HepG2 (cell line): ENCODE measurements at regions not wholly inside any gene's neighbourhood (a gene's known extent, or its start where the extent isn't known, plus 50 kb on each side); places are given as distances from the start of the nearest gene placed in this dataset.

Experiments
- ATAC-seq: fragments of 200-7000 bp; cut with Tn5 transposase; 3 replicates; pipeline ENCODE4 v1.9.1; 2020; ENCODE audit warnings: mild to moderate bottlenecking, moderate library complexity
- BruUV-seq: library from RNA; stranded (reverse); fragments of 400-500 nt; replicated peaks from 2 replicates; lab custom pipeline; 2021; lab: Mats Ljungman, UMichigan
- CTCF ChIA-PET: fragments of 300-600 bp; formaldehyde crosslinking; extraction: SDS; loops from one replicate; lab custom pipeline; 2021; ENCODE audit warnings: low total read pairs, inconsistent platforms, low intra/inter-chr PET ratio; lab: Yijun Ruan, JAX
- POLR2A ChIA-PET: fragments of 350-600 bp; sonication (Branson Sonifier 250); formaldehyde crosslinking; loops from one replicate; lab custom pipeline; 2020; ENCODE audit warnings: antibody characterized with exemption, inconsistent platforms; lab: Yijun Ruan, JAX
- DNase-seq: peaks from one replicate; pipeline ENCODE4 v3.0.0-alpha.2; 2015; ENCODE audit warnings: low spot score
- FAIRE-seq: peaks from 3 replicates; lab custom pipeline; 2011; peaks lifted over from hg19 to GRCh38; lab: Jason Lieb, UNC
- H2AFZ ChIP-seq: one replicate; pipeline ENCODE4 v1.6.1; 2011; ENCODE audit warnings: low read length, inconsistent platforms
- H3K27ac ChIP-seq: fragments of 300-600 bp; 3 replicates; pipeline ENCODE4 v1.8.0; 2011; ENCODE audit warnings: mixed run types, mild to moderate bottlenecking, mixed read lengths, low read length, inconsistent platforms; ENCODE audit not compliant: insufficient read depth; ENCODE audit errors: extremely low read length
- H3K27me3 ChIP-seq, 2 experiments: fragments of 200-600 bp in 1 of 2; 2 replicates in 1 of 2; 3 replicates in 1 of 2; pipeline versions ENCODE4 v1.6.0 to v1.8.0; 2011; ENCODE audit warnings: low read length in 2 of 2, mild to moderate bottlenecking in 2 of 2, moderate library complexity in 2 of 2, inconsistent platforms in 1 of 2; ENCODE audit not compliant: insufficient read depth in 2 of 2, control insufficient read depth in 1 of 2
- H3K36me3 ChIP-seq, 2 experiments: fragments of 200-600 bp in 1 of 2; replicated peaks in 1 of 2; 2 replicates in 1 of 2; 3 replicates in 1 of 2; pipeline versions ENCODE4 v1.5.1 to v1.8.0; 2011; ENCODE audit warnings: low read length in 2 of 2, inconsistent platforms in 1 of 2; ENCODE audit not compliant: insufficient read depth in 2 of 2, control insufficient read depth in 1 of 2
- H3K4me1 ChIP-seq: 2 replicates; pipeline ENCODE4 v1.5.1; 2012; ENCODE audit warnings: low read length, inconsistent platforms; ENCODE audit not compliant: insufficient read depth
- H3K4me2 ChIP-seq: 2 replicates; pipeline ENCODE4 v1.6.0; 2011; ENCODE audit warnings: low read depth, low read length, inconsistent platforms
- H3K4me3 ChIP-seq, 3 experiments: fragments of 200-600 bp in 1 of 3; sonication (generic), shearing (Covaris generic) in 1 of 3; replicated peaks in 1 of 3; 2 replicates each; pipeline ENCODE4 v1.5.1; 2011 to 2016; ENCODE audit warnings: low read length in 3 of 3, inconsistent platforms in 2 of 3, low read depth in 2 of 3, mild to moderate bottlenecking in 2 of 3, control low read depth in 1 of 3, mixed read lengths in 1 of 3; ENCODE audit not compliant: insufficient read depth in 1 of 3
- H3K79me2 ChIP-seq: one replicate; pipeline ENCODE4 v1.6.1; 2011; ENCODE audit warnings: low read length, inconsistent platforms; ENCODE audit not compliant: insufficient read depth
- H3K9ac ChIP-seq: 2 replicates; pipeline ENCODE4 v1.6.0; 2011; ENCODE audit warnings: mild to moderate bottlenecking, low read depth, low read length, inconsistent platforms; ENCODE audit not compliant: insufficient read depth
- H3K9me3 ChIP-seq: 2 replicates; pipeline ENCODE4 v1.5.1; 2012; ENCODE audit warnings: mild to moderate bottlenecking, low read length
- H4K20me1 ChIP-seq: 2 replicates; pipeline ENCODE4 v1.6.0; 2011; ENCODE audit warnings: inconsistent platforms, mild to moderate bottlenecking, low read length, moderate library complexity; ENCODE audit not compliant: insufficient read depth
- ATF7 ChIP-seq, 2 experiments: fragments of 450-650 bp in 1 of 2; sonication (generic) in 1 of 2; formaldehyde crosslinking in 1 of 2; IDR thresholded peaks; 2 replicates each; pipeline versions ENCODE4 v1.4.0 to v1.6.1; 2016 to 2020; ENCODE audit warnings: antibody characterized with exemption in 1 of 2, mild to moderate bottlenecking in 1 of 2, missing genetic modification reagents in 1 of 2
- ATM ChIP-seq: fragments of 450-650 bp; IDR thresholded peaks from 2 replicates; pipeline ENCODE4 v1.7.1; 2017; ENCODE audit warnings: mild to moderate bottlenecking, borderline replicate concordance
- DNMT3B ChIP-seq: conservative IDR thresholded peaks from 2 replicates; pipeline ENCODE4 v1.6.1; 2016; ENCODE audit warnings: missing biosample characterization, control low read depth
- FOXA3 ChIP-seq: IDR thresholded peaks from 2 replicates; pipeline ENCODE4 v1.6.1; 2016; ENCODE audit warnings: missing genetic modification reagents, missing compliant biosample characterization
- HNF4G ChIP-seq, 2 experiments: sonication (generic) in 1 of 2; formaldehyde crosslinking in 1 of 2; IDR thresholded peaks; 2 replicates each; pipeline versions ENCODE4 v1.4.0 to v1.6.1; 2011 to 2020; ENCODE audit warnings: borderline replicate concordance in 2 of 2, low read depth in 2 of 2, mild to moderate bottlenecking in 2 of 2, low read length in 1 of 2, missing genetic modification reagents in 1 of 2, moderate library complexity in 1 of 2
- HNRNPLL ChIP-seq: fragments of 200-400 bp; formaldehyde crosslinking; IDR thresholded peaks from 2 replicates; pipeline ENCODE4 v1.6.1; 2017; ENCODE audit warnings: mild to moderate bottlenecking, low read depth, low read length; ENCODE audit not compliant: poor library complexity, severe bottlenecking
- KMT2A ChIP-seq: sonication (generic); formaldehyde crosslinking; IDR thresholded peaks from 2 replicates; pipeline ENCODE4 v1.4.0; 2020; ENCODE audit warnings: missing genetic modification reagents
- MBD4 ChIP-seq: IDR thresholded peaks from 2 replicates; pipeline ENCODE4 v1.6.1; 2012; ENCODE audit warnings: low read length, inconsistent platforms, borderline replicate concordance
- NFRKB ChIP-seq: fragments of 450-650 bp; IDR thresholded peaks from 2 replicates; pipeline ENCODE4 v1.6.1; 2017
- RBFOX2 ChIP-seq: fragments of 200-400 bp; formaldehyde crosslinking; IDR thresholded peaks from 2 replicates; pipeline ENCODE4 v1.6.1; 2017; ENCODE audit warnings: low read depth, mild to moderate bottlenecking, low read length
- RELA ChIP-seq: sonication (generic); formaldehyde crosslinking; IDR thresholded peaks from 2 replicates; pipeline ENCODE4 v1.4.0; 2020; ENCODE audit warnings: missing genetic modification reagents
- SNRNP70 ChIP-seq: fragments of 200-400 bp; formaldehyde crosslinking; IDR thresholded peaks from 2 replicates; pipeline ENCODE4 v1.6.1; 2017; ENCODE audit warnings: mild to moderate bottlenecking, low read depth, low read length, moderate library complexity
- TAF15 ChIP-seq: fragments of 200-400 bp; formaldehyde crosslinking; IDR thresholded peaks from one replicate; pipeline ENCODE4 v1.6.1; 2018; ENCODE audit warnings: mild to moderate bottlenecking, low read depth, low read length; ENCODE audit not compliant: poor library complexity, severe bottlenecking
- TOE1 ChIP-seq: sonication (generic); formaldehyde crosslinking; IDR thresholded peaks from 2 replicates; pipeline ENCODE4 v1.4.0; 2020; ENCODE audit warnings: mild to moderate bottlenecking, missing genetic modification reagents
- ZIK1 ChIP-seq: sonication (generic); formaldehyde crosslinking; IDR thresholded peaks from 2 replicates; pipeline ENCODE4 v1.5.0; 2020; ENCODE audit warnings: mild to moderate bottlenecking, low read depth, missing genetic modification reagents, borderline replicate concordance
- ZNF446 ChIP-seq: sonication (generic); formaldehyde crosslinking; IDR thresholded peaks from 2 replicates; pipeline ENCODE4 v1.5.0; 2020; ENCODE audit warnings: mild to moderate bottlenecking, missing genetic modification reagents
- ZNF496 ChIP-seq: sonication (generic); formaldehyde crosslinking; IDR thresholded peaks from 2 replicates; pipeline ENCODE4 v1.8.1; 2023; ENCODE audit warnings: mild to moderate bottlenecking, moderate library complexity, missing genetic modification reagents; ENCODE audit not compliant: insufficient replicate concordance
- ZNF567 ChIP-seq: sonication (generic); formaldehyde crosslinking; IDR thresholded peaks from 2 replicates; pipeline ENCODE4 v1.8.1; 2023; ENCODE audit warnings: mild to moderate bottlenecking, missing genetic modification reagents, borderline replicate concordance
- ZNF644 ChIP-seq: IDR thresholded peaks from 2 replicates; pipeline ENCODE4 v1.6.1; 2016; ENCODE audit warnings: low read depth
- ZNF816 ChIP-seq: sonication (generic); formaldehyde crosslinking; IDR thresholded peaks from 2 replicates; pipeline ENCODE4 v1.8.0; 2022; ENCODE audit warnings: missing genetic modification reagents, mild to moderate bottlenecking, borderline replicate concordance
- ZSCAN25 ChIP-seq: sonication (generic); formaldehyde crosslinking; IDR thresholded peaks from 2 replicates; pipeline ENCODE4 v1.8.0; 2022; ENCODE audit warnings: mild to moderate bottlenecking, missing genetic modification reagents
- ZSCAN9 ChIP-seq: IDR thresholded peaks from 2 replicates; pipeline ENCODE4 v1.6.1; 2016; ENCODE audit warnings: borderline replicate concordance
- WGBS: methylation state at CpG from one replicate; pipeline ENCODE4 v1.1.6; 2017; ENCODE audit warnings: low lambda C conversion rate; 5-methylcytosine and 5-hydroxymethylcytosine counted together
- in situ Hi-C: cut with HindIII; loops from 2 replicates; pipeline ENCODE4 v1.10.0; 2017; ENCODE audit warnings: low pct_unique_long_range_greater_than_20kb; ENCODE audit not compliant: extremely low pct_ligation_motif_present
- intact Hi-C: fragments of 100-400 bp; cut with micrococcal nuclease; formaldehyde crosslinking; loops from one replicate; pipeline ENCODE4 v1.10.0; 2022; ENCODE audit not compliant: unreplicated experiment

- CTCF ChIA-PET, result no interaction called here
- Histone ChIP-seq H3K4me3 (no peak overlapping the region), H3K27ac (no peak overlapping the region), H3K79me2 (no peaks in the 10 kb centered on the region), H3K27me3 (no peaks in the 10 kb centered on the region), H2AFZ (no peak overlapping the region), H3K36me3 (no peaks in the 10 kb centered on the region), H3K4me2 (no peak overlapping the region), H3K9me3 (no peaks in the 10 kb centered on the region), H3K9ac (no peak overlapping the region), H4K20me1 (no peaks in the 10 kb centered on the region), H3K4me1 (no peaks in the 10 kb centered on the region)
- POLR2A ChIA-PET, result no interaction called here
- in situ Hi-C loops, result no loop called here
- 73% methylated on average over 11 of the region's 11 CpGs for WGBS
- no TSS peak for BruUV-seq
- DNase-seq, result no peak
- ATAC-seq, result no peak
- intact Hi-C loops, result no loop called here
- TF ChIP-seq HNF4G (IDR thresholded peaks at IDR 0.05; ENCODE audit: borderline replicate concordance, low read depth, low read length) (no peak), HNF4G (CRISPR knock-in tag; IDR thresholded peaks at IDR 0.05; ENCODE audit: borderline replicate concordance, low read depth) (no peak), NFRKB (no peak), MBD4 (no peak), RBFOX2 (no peak), ATF7 (IDR thresholded peaks at IDR 0.05) (peak; percentile 38), ATF7 (CRISPR knock-in tag; IDR thresholded peaks at IDR 0.05) (no peak), SNRNP70 (no peak)
- FAIRE-seq, result no peak
These were observed 216.6 kb upstream of the IL12A start for GRCh38 chr3:159771865-159772611.

- no peaks in the 10 kb centered on the region for H3K27me3 ChIP-seq
- intact Hi-C loops, result no loop called here
- H3K9ac ChIP-seq, result no peak overlapping the region
- no peak overlapping the region for H3K4me2 ChIP-seq
- H3K9me3 ChIP-seq, result no peaks in the 10 kb centered on the region
- no peaks in the 10 kb centered on the region for H3K4me1 ChIP-seq
- WGBS, result 88% methylated on average over 3 of the region's 3 CpGs
- no TSS peak for BruUV-seq
- H4K20me1 ChIP-seq, result no peaks in the 10 kb centered on the region
- no peak overlapping the region for H3K4me3 ChIP-seq
- FAIRE-seq (no peak), DNase-seq (no peak), ATAC-seq (no peak)
- H3K36me3 ChIP-seq, result no peaks in the 10 kb centered on the region
- no peak overlapping the region for H2AFZ ChIP-seq
- ChIA-PET CTCF (no interaction called here), POLR2A (no interaction called here)
- no peak overlapping the region for H3K27ac ChIP-seq
- no peaks in the 10 kb centered on the region for H3K79me2 ChIP-seq
- in situ Hi-C loops, result no loop called here
- TF ChIP-seq DNMT3B (CRISPR knock-in tag) (no peak), ZNF567 (CRISPR knock-in tag) (no peak), ATM (no peak), ZIK1 (CRISPR knock-in tag) (no peak), ZSCAN9 (no peak), ZNF496 (no peak), ZSCAN25 (CRISPR knock-in tag) (no peak), HNRNPLL (no peak), TOE1 (no peak), ZNF644 (CRISPR knock-in tag) (no peak), ZNF816 (CRISPR knock-in tag) (no peak), KMT2A (CRISPR knock-in tag) (no peak), ZNF446 (no peak), TAF15 (no peak), FOXA3 (CRISPR knock-in tag) (no peak), RELA (CRISPR knock-in tag) (no peak)
These were observed 214.9 kb upstream of the IL12A start for GRCh38 chr3:159773706-159774105.
